SK-MEL-5 (cell line): ENCODE measurements at regions not wholly inside any gene's neighbourhood (a gene's known extent, or its start where the extent isn't known, plus 50 kb on each side); places are given as distances from the start of the nearest gene placed in this dataset.

Experiments
- DNase-seq: peaks from one replicate; pipeline ENCODE4 v3.0.0-alpha.2; 2016; ENCODE audit warnings: low read depth, low spot score
- in situ Hi-C: cut with HindIII; loops from 2 replicates; pipeline ENCODE4 v1.10.0; 2016; ENCODE audit warnings: low sequenced_read_pairs, high pct_unique_total_duplicates, low pct_unique_long_range_greater_than_20kb

GRCh38 chr13:89695343-89696257 is 1651.9 kb upstream of the MIR17HG start:
- DNase-seq = peak; percentile 81
- in situ Hi-C loops = no loop called here

- in situ Hi-C loops = no loop called here
- DNase-seq = no peak
Measured at GRCh38 chr13:89701913-89702312, 1645.6 kb upstream of the MIR17HG start.

GRCh38 chr13:89704040-89704439 is 1643.4 kb upstream of the MIR17HG start:
- in situ Hi-C loops = no loop called here
- DNase-seq = no peak

- in situ Hi-C loops = no loop called here
- DNase-seq = no peak
Measured at GRCh38 chr13:89708013-89708412, 1639.5 kb upstream of the MIR17HG start.

GRCh38 chr13:89721216-89721615 is 1626.3 kb upstream of the MIR17HG start:
- in situ Hi-C loops = no loop called here
- peak; percentile 99 for DNase-seq

GRCh38 chr13:89726690-89727435 is 1620.6 kb upstream of the MIR17HG start:
- peak; percentile 85 for DNase-seq

GRCh38 chr13:89733829-89734228 is 1613.7 kb upstream of the MIR17HG start:
- in situ Hi-C loops = no loop called here
- no peak for DNase-seq

More at GRCh38 chr13:89726690-89727435, 1620.6 kb upstream of the MIR17HG start:
- in situ Hi-C loops = no loop called here

- DNase-seq = peak; percentile 91
- in situ Hi-C loops = no loop called here
Measured at GRCh38 chr13:89737051-89737450, 1610.4 kb upstream of the MIR17HG start.

GRCh38 chr13:89738072-89738471 is 1609.4 kb upstream of the MIR17HG start:
- in situ Hi-C loops = no loop called here
- DNase-seq = peak; percentile 56

- DNase-seq = no peak
- in situ Hi-C loops = no loop called here
Measured at GRCh38 chr13:89740994-89741685, 1606.3 kb upstream of the MIR17HG start.

GRCh38 chr13:89746554-89746953 is 1600.9 kb upstream of the MIR17HG start:
- peak; percentile 33 for DNase-seq
- in situ Hi-C loops = no loop called here

GRCh38 chr13:89748716-89749115 is 1598.8 kb upstream of the MIR17HG start:
- DNase-seq = peak; percentile 25
- in situ Hi-C loops = no loop called here

GRCh38 chr13:89749888-89750287 is 1597.6 kb upstream of the MIR17HG start:
- DNase-seq = no peak
- in situ Hi-C loops = no loop called here

GRCh38 chr13:89750371-89750770 is 1597.1 kb upstream of the MIR17HG start:
- DNase-seq = no peak
- in situ Hi-C loops = no loop called here

- no peak for DNase-seq
- in situ Hi-C loops = no loop called here
Measured at GRCh38 chr13:89751432-89751930, 1596.0 kb upstream of the MIR17HG start.

- in situ Hi-C loops = no loop called here
- DNase-seq = no peak
Measured at GRCh38 chr13:89752394-89752793, 1595.1 kb upstream of the MIR17HG start.

- in situ Hi-C loops = no loop called here
- DNase-seq = no peak
Measured at GRCh38 chr13:89755729-89756492, 1591.6 kb upstream of the MIR17HG start.
